Calu3 (cell line): ENCODE measurements at regions not wholly inside any gene's neighbourhood (a gene's known extent, or its start where the extent isn't known, plus 50 kb on each side); places are given as distances from the start of the nearest gene placed in this dataset.

Experiments used
- BruUV-seq: library from RNA; stranded (reverse); fragments of 400-500 nt; replicated peaks from 2 replicates; lab custom pipeline; 2021; lab: Mats Ljungman, UMichigan
- CTCF ChIA-PET: fragments of 300-600 bp; sonication (Branson Sonifier 250); formaldehyde crosslinking; loops from one replicate; lab custom pipeline; 2022; ENCODE audit warnings: antibody characterized with exemption; lab: Charles Lee
- DNase-seq: peaks from one replicate; pipeline ENCODE4 v3.0.0; 2022
- H3K27ac Mint-ChIP-seq: one replicate; pipeline ENCODE4 v1.8.0; 2022; ENCODE audit warnings: mixed read lengths; ENCODE audit not compliant: unreplicated experiment
- H3K27me3 Mint-ChIP-seq: one replicate; pipeline ENCODE4 v1.8.0; 2022; ENCODE audit warnings: mixed read lengths; ENCODE audit not compliant: unreplicated experiment
- H3K36me3 Mint-ChIP-seq: one replicate; pipeline ENCODE4 v1.8.0; 2022; ENCODE audit warnings: mild to moderate bottlenecking, moderate library complexity, mixed read lengths; ENCODE audit not compliant: insufficient read depth, unreplicated experiment
- H3K4me1 Mint-ChIP-seq: one replicate; pipeline ENCODE4 v1.8.0; 2022; ENCODE audit warnings: mild to moderate bottlenecking, low read depth, mixed read lengths; ENCODE audit not compliant: unreplicated experiment
- H3K4me3 Mint-ChIP-seq: one replicate; pipeline ENCODE4 v1.8.0; 2022; ENCODE audit warnings: mild to moderate bottlenecking, low read depth, moderate library complexity, mixed read lengths; ENCODE audit not compliant: unreplicated experiment
- H3K9me3 Mint-ChIP-seq: one replicate; pipeline ENCODE4 v1.8.0; 2022; ENCODE audit warnings: low read depth, mixed read lengths; ENCODE audit not compliant: unreplicated experiment
- intact Hi-C: fragments of 100-400 bp; cut with micrococcal nuclease; formaldehyde crosslinking; loops from one replicate; pipeline ENCODE4 v1.10.0; 2022; ENCODE audit not compliant: unreplicated experiment
- TF ChIP-seq, protein P1 (sequence below): fragments of 200-600 bp; IDR thresholded peaks from one replicate; pipeline ENCODE4 v1.8.0; 2022; ENCODE audit warnings: antibody characterized with exemption; ENCODE audit not compliant: unreplicated experiment

GRCh38 chr14:48857366-48857765 is 728.8 kb downstream of the RPS29 start:
- H3K27me3 Mint-ChIP-seq = no peaks in the 10 kb centered on the region
- TF ChIP-seq, protein P1, sequence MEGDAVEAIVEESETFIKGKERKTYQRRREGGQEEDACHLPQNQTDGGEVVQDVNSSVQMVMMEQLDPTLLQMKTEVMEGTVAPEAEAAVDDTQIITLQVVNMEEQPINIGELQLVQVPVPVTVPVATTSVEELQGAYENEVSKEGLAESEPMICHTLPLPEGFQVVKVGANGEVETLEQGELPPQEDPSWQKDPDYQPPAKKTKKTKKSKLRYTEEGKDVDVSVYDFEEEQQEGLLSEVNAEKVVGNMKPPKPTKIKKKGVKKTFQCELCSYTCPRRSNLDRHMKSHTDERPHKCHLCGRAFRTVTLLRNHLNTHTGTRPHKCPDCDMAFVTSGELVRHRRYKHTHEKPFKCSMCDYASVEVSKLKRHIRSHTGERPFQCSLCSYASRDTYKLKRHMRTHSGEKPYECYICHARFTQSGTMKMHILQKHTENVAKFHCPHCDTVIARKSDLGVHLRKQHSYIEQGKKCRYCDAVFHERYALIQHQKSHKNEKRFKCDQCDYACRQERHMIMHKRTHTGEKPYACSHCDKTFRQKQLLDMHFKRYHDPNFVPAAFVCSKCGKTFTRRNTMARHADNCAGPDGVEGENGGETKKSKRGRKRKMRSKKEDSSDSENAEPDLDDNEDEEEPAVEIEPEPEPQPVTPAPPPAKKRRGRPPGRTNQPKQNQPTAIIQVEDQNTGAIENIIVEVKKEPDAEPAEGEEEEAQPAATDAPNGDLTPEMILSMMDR = no peak
- CTCF ChIA-PET = interaction anchor here (0.5 kb wide), 1 partner anchor 37 kb away, joined by 3 read pairs; no protein-coding TSS in a partner anchor
- intact Hi-C loops = no loop called here
- BruUV-seq = no TSS peak
- no peaks in the 10 kb centered on the region for H3K4me1 Mint-ChIP-seq
- no peak for DNase-seq
- H3K9me3 Mint-ChIP-seq = peaks cover 4% of the 10 kb centered on the region
- H3K27ac Mint-ChIP-seq = no peak overlapping the region
- H3K36me3 Mint-ChIP-seq = no peaks in the 10 kb centered on the region
- no peak overlapping the region for H3K4me3 Mint-ChIP-seq

GRCh38 chr14:48853159-48853558 is 733.0 kb downstream of the RPS29 start:
- no peak overlapping the region for H3K27ac Mint-ChIP-seq
- TF ChIP-seq, protein P1 = no peak
- H3K4me3 Mint-ChIP-seq = no peak overlapping the region
- intact Hi-C loops = no loop called here
- no peak for DNase-seq
- no peaks in the 10 kb centered on the region for H3K27me3 Mint-ChIP-seq
- CTCF ChIA-PET = no interaction called here
- H3K4me1 Mint-ChIP-seq = no peaks in the 10 kb centered on the region
- BruUV-seq = no TSS peak
- no peaks in the 10 kb centered on the region for H3K36me3 Mint-ChIP-seq
- H3K9me3 Mint-ChIP-seq = no peaks in the 10 kb centered on the region

DNA sequence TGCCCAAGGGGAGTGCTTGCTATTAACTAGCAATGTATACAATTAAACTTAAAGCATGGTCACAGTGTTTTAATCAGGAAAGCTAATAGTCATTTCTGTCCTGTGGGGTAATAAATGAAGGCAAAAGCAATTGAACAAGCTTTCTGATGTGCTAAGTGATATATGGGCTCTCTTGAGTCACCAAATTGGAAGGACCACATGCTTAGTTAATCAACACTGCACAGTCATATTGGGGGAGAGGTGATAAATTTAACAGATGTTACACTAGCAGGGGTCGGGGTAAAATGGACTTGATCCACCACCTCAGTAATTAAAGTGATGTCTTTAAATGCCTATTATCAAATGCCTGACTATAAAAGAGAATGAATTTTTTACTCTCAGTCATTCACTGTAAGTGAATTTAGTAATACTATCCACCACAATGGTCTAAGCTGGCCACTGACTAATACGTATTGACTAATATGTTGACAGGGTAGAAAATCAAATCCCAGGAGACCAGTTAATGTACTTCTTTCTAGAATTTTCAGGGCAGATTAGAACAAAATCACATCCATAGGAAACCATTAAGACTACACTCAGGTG is 736.3 kb downstream of the RPS29 start:
- H3K27me3 Mint-ChIP-seq = no peaks in the 10 kb centered on the region
- H3K27ac Mint-ChIP-seq = no peak overlapping the region
- intact Hi-C loops = no loop called here
- no peaks in the 10 kb centered on the region for H3K36me3 Mint-ChIP-seq
- H3K4me1 Mint-ChIP-seq = no peaks in the 10 kb centered on the region
- H3K9me3 Mint-ChIP-seq = peaks cover 12% of the 10 kb centered on the region
- BruUV-seq = no TSS peak
- no peak for DNase-seq
- no peak overlapping the region for H3K4me3 Mint-ChIP-seq
- TF ChIP-seq, protein P1 = no peak
- CTCF ChIA-PET = no interaction called here

DNA sequence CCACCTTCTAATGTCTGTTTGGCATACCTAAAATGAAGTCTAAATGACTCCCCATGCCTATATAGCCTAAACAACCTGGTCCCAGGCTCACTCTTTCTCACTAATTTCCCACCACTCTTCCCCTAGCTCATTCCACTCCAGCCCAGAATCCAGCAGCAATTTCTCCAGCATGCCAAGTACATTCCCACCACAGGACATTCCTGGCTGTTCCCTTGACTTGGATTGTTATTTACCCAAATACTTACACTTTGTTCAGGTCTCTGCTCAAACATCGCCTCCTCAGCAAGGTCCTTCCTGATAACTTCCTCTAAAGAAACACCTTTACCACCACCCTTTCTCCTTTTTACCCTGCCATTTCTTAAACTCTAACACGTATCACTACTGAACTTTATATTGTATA is 743.4 kb downstream of the RPS29 start:
- intact Hi-C loops = no loop called here
- CTCF ChIA-PET = no interaction called here
- peaks cover 15% of the 10 kb centered on the region for H3K9me3 Mint-ChIP-seq
- H3K27ac Mint-ChIP-seq = no peak overlapping the region
- H3K27me3 Mint-ChIP-seq = no peaks in the 10 kb centered on the region
- DNase-seq = no peak
- no TSS peak for BruUV-seq
- H3K4me3 Mint-ChIP-seq = no peak overlapping the region
- no peaks in the 10 kb centered on the region for H3K4me1 Mint-ChIP-seq
- TF ChIP-seq, protein P1 = no peak
- no peaks in the 10 kb centered on the region for H3K36me3 Mint-ChIP-seq
